ENCODE measurements at regions not wholly inside any gene's neighbourhood (a gene's known extent, or its start where the extent isn't known, plus 50 kb on each side); places are given as distances from the start of the nearest gene placed in this dataset.
"Not testable (repeated sequence)": the region's sequence is repeated elsewhere in the genome, so short reads cannot be mapped to it uniquely, and the experiment has no call there.

GRCh38 chr9:21605489-21605931 is 123.4 kb upstream of the IFNE start:
- no peak for DNase-seq

GRCh38 chr9:21607576-21607975 is 125.5 kb upstream of the IFNE start:
- DNase-seq = no peak

DNA sequence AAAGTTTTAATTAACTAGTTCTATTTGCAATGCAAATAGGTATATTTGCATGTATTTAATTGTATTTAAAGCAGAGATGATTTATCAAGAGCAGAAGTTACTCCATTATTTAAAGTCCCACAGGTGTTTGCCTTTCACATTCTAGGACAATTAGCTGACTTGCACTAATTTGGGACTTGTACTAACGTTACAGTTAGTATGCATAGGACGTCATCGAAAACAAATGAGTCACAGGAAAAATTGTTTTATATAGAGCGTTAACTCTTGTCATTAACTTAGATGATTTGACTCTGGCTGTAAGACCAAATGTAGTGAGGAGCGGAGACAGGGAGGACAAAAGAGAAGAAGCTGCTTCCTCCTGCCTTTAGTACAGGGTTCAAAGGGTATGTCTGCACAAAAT is 126.1 kb upstream of the IFNE start:
- DNase-seq = no peak

DNA sequence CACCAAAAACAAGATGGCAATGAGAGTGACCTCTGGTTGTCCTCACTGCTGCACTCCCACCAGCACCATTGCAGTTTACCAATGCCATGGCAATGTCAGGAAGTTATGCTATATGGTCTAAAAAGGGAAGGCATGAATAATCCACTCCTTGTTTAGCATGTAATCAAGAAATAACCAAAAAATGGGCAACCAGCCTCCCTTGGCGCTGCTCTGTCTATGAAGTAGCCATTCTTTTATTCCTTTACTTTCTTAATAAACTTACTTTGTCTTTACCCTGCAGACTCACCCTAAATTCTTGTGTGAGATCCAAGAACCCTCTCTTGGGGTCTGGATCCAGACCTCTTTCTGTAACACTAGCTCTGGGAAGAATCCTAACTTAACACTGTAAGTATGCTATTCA is 127.4 kb upstream of the IFNE start:
- DNase-seq = no peak

GRCh38 chr9:21611891-21612290 is 129.8 kb upstream of the IFNE start:
- DNase-seq = no peak

- DNase-seq = no peak
These were observed 132.9 kb upstream of the IFNE start for GRCh38 chr9:21615018-21615417.

DNA sequence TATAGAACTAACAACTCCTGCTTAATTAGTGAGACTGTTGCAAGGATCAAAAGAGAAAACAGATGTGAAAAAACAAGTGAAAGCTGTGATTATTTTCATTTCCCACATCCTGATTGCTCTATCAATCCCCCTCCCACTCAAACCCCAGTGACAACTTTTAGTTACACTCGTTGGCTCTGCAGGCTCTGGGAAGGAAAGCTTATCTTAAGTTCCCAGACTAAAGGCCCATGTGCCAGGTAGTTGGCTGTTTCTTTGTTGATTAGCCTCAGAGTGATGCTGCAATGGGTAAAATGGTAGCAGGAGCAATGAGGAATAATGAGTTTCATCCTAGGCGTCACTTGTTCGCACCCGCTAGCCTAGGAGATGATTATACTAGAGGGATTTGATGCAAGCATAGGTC is 133.3 kb upstream of the IFNE start:
- no peak for DNase-seq

- no peak for DNase-seq
These were observed 134.1 kb upstream of the IFNE start for GRCh38 chr9:21616082-21616778.

DNA sequence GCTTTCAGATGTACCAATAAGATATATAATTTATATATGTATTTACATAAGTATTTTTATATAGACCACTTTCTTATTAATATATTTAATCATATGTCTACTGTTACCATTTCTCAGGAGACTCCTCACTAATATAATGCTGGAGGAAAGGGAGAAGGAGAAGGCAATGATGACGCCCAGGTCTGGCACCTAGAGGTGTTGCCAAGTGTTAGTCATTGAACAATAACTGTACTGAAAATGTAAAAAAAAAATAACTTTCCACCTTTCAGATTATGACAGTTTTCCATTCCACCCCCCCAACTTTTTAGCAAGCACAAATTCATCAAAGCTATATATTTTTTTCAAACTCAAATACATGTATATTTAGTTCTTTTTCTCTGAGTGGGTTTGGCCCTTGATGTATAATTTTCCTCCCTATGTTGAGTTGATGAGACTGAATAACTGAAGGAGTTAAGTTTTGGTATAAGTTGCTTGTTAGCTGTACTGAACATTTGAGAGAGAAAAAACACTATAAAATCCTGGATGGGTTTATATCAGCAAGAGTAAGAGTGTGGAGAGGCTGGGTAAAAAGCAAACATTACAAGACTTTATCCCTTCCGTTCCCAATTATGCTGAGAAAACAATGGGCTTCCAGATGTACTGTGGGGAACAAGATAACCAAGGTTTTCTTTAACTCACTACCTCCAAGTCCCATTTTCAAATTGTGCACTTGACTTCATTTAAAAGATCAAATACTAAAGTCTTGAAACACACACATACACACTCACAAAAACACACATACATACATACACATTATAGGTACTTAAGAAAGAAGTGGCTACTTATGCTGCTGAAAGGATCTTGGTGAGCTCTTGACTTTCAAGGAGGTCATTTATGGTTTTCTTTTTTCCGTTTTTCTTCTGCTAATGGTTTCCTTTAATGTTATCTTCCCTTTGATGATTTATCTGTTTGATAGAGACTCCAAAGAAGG is 142.8 kb upstream of the IFNE start:
- no peak for DNase-seq

GRCh38 chr9:21626493-21626892 is 144.4 kb upstream of the IFNE start:
- no peak for DNase-seq

DNA sequence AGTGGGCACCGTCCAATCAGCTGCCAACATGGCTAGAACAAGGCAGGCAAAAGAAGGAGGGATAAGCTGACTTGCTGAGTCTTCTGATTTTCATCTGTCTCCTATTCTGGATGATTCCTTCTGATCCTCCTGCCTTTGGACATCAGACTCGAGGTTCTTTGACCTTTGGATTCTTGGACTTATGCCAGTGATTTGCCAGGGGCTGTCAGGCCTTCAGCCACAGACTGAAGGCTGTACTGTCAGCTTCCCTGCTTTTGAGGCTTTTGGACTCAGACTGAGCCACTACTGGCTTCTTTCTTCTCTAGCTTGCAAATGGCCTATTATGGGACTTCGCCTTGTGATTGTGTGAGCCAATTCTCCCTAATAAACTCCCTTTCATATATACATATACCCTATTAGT is 146.8 kb upstream of the IFNE start:
- DNase-seq = not testable (repeated sequence)

GRCh38 chr9:21634951-21635350 is 152.8 kb upstream of the IFNE start:
- DNase-seq = no peak

- DNase-seq = no peak
These were observed 156.0 kb upstream of the IFNE start for GRCh38 chr9:21638104-21638503.

- no peak for DNase-seq
These were observed 149.3 kb upstream of the MTAP start for GRCh38 chr9:21653091-21653490.

- DNase-seq = no peak
These were observed 148.8 kb upstream of the MTAP start for GRCh38 chr9:21653589-21653988.

DNA sequence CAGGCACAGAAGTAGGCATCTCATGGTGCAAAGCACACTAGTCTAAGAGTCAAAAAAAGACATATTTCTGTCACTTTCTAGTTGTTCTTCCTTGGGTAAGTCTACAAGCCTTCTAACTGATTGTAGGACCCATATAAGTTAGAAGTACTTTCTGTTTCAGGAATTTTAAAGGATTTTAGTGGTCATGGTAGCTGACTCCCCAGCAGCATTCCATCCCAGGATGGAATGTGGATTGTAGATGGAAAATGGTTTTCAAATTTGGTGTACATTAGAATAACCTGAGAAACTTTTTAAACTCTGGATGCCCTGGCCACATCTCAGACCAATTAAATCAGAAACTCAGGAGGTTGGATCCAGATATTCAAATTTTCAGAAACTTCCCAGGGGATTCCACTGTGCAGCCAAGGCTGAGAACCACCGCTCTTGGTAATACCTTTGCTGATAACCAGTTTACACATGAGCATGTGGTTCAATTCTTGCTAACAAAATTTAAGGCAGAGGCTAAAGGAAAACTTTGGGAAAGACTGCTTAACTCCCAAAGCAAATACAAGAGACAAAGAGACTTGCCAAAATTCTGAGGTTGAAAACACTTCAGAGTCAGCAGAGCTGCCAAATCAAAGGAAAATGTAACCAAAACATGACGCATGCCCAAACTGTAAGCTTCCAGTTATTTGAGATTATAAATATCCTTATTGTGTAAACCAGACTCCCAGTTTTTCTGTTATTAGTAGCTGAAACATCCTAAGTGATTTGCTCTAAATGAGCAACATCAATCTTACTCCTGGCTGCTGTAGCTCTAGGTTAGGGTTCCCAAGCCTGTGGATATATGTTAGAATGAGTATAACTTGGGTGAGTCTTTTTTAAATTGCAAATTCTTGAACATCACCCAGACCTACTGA is 145.4 kb upstream of the MTAP start:
- DNase-seq = no peak

GRCh38 chr9:21657966-21658667 is 144.3 kb upstream of the MTAP start:
- no peak for DNase-seq

DNA sequence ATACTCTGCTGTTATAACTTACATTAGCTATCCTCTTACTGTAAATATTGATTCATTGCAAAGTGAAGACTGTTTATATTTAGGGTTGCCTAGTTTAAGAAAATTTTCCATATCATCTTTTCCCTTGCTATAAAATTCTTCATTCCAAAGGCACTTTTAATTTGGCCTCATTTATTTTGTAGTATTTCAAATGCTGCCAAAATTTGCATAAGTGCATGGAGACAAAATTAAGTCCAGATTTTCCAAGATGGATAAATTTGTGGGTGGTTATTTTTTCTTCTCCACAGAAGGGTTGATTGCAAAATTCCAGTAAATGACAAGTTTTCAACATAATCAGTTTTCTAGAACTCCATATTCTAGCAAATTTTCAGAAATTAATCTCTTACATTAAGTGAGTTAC is 141.5 kb upstream of the MTAP start:
- DNase-seq = no peak

DNA sequence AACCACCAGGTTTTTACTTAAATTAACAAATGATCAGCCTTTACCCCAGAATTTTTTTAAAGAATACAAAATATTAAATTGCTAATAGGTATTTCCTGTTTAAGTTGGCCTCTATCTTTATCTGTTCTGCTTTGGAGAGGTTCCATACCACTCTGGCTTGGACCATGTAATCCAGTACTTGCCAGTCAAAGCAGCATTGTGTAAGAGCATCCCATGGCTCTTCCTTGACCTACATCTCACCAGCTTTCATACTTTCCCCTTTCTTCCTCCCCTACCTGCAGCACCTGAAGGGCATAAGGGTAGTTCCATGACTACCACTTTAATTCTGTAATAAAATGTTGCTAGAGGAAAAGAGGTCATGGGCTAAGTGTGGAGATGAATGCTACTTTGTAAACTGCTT is 140.8 kb upstream of the MTAP start:
- DNase-seq = no peak

DNA sequence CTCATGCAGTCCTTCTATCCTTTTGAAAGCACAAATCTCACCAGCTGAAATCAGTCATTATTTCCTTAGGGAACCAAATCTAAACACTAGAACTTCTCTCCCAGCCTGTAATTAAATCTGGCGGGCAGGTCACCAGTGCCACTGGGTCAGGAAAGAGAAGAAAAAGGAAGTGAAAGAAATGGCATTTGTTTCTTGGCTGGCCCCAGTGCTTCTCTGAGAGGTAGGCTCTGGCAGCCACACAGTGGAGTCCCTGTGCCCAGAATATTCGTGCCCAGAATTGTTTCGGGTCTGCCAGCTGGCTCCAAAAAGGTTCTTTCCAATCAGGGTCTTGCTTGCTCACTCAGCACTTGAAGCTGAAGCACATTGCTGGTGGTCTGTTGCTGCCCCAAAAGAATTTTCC is 133.9 kb upstream of the MTAP start:
- no peak for DNase-seq

- DNase-seq = no peak
These were observed 132.7 kb upstream of the MTAP start for GRCh38 chr9:21669701-21670100.

GRCh38 chr9:21670374-21670773 is 132.1 kb upstream of the MTAP start:
- DNase-seq = no peak

Data from right kidney (tissue), 1 donor.